ENCODE measurements at regions not wholly inside any gene's neighbourhood (a gene's known extent, or its start where the extent isn't known, plus 50 kb on each side); places are given as distances from the start of the nearest gene placed in this dataset.

- H3K9ac ChIP-seq = no peak overlapping the region
- POLR2A ChIA-PET = interaction anchor here (0.6 kb wide), 1 partner anchor 75 kb away, joined by 4 read pairs; no protein-coding TSS in a partner anchor
- H3F3A ChIP-seq (replicated peaks; ENCODE audit: insufficient read depth) = peaks cover 21% of the 10 kb centered on the region
- no peaks in the 10 kb centered on the region for H3K79me2 ChIP-seq (ENCODE audit: insufficient read depth)
- H3K9me2 ChIP-seq = no peaks in the 10 kb centered on the region
- peak overlapping the region in 1 of 2 experiments; percentile 20; a peak in 2 of 4 replicates for H3K27ac ChIP-seq (ENCODE audit: low read depth in 2 of 2, low read length in 1 of 2)
- no peaks in the 10 kb centered on the region for H3K27me3 ChIP-seq (ENCODE audit: insufficient read depth)
- H3K4me2 ChIP-seq = no peak overlapping the region
- no peaks in the 10 kb centered on the region for H4K20me1 ChIP-seq (ENCODE audit: insufficient read depth)
- H3K4me3 ChIP-seq (ENCODE audit: low read depth in 2 of 2, low read length in 1 of 2) = no peak overlapping the region
- no peak for DNase-seq
- CTCF ChIA-PET = interaction anchor here (0.6 to 1.7 kb wide), 8 partner anchors 9 to 705 kb away, joined by 3 to 6 read pairs (median 4); no protein-coding TSS in a partner anchor
- WGBS (ENCODE audit: low lambda C conversion rate) = 41% methylated on average over 2 of the region's 2 CpGs
- no peaks in the 10 kb centered on the region for H3K9me3 ChIP-seq
- peaks cover 17 to 26% of the 10 kb centered on the region in 2 experiments; a peak in 3 of 4 replicates for H3K4me1 ChIP-seq (ENCODE audit: control insufficient read depth in 1 of 2, insufficient read depth in 2 of 2, low read depth in 1 of 2, low read length in 1 of 2)
- no peaks in the 10 kb centered on the region for H3K36me3 ChIP-seq (replicated peaks in 1 of 2; ENCODE audit: control insufficient read depth in 1 of 2, insufficient read depth in 2 of 2, low read length in 1 of 2)
- no peak overlapping the region for H2AFZ ChIP-seq (ENCODE audit: low read depth)
- TF ChIP-seq GABPA (IDR thresholded peaks at IDR 0.05; ENCODE audit: low read depth) = no peak
- TF ChIP-seq GATA2 (CRISPR knock-in tag; IDR thresholded peaks at IDR 0.05) = no peak
- no peak for TF ChIP-seq RFX5 (IDR thresholded peaks at IDR 0.05; ENCODE audit: low read length)
- no peak for TF ChIP-seq CHD2 (IDR thresholded peaks at IDR 0.05; ENCODE audit: low read length, partially characterized antibody)
- TF ChIP-seq MXI1 (IDR thresholded peaks at IDR 0.05; ENCODE audit: low read depth, low read length) = no peak
- TF ChIP-seq RCOR1 (IDR thresholded peaks at IDR 0.05; ENCODE audit: low read length) = no peak
- TF ChIP-seq JUND (IDR thresholded peaks at IDR 0.05) = peak; percentile 56
- TF ChIP-seq POLR2AphosphoS5 (IDR thresholded peaks at IDR 0.05; ENCODE audit: low read depth, low read length) = peak; percentile 19; the same call in 1 of the 2 replicates
- no peak for TF ChIP-seq FOXM1 (IDR thresholded peaks at IDR 0.05; ENCODE audit: low read depth)
- TF ChIP-seq PBX3 (IDR thresholded peaks at IDR 0.05) = peak; percentile 24; the same call in 1 of the 2 replicates
- TF ChIP-seq EZH2phosphoT487 (IDR thresholded peaks at IDR 0.05; ENCODE audit: borderline replicate concordance, low read depth) = no peak
- TF ChIP-seq FOXJ3 (CRISPR knock-in tag; IDR thresholded peaks at IDR 0.05) = no peak
- peak; percentile 27; the same call in 1 of the 2 replicates for TF ChIP-seq MAX (IDR thresholded peaks at IDR 0.05; ENCODE audit: low read depth)
- no peak for TF ChIP-seq RXRA (IDR thresholded peaks at IDR 0.05; ENCODE audit: borderline replicate concordance, low read depth)
- peak; percentile 76; the same call in 1 of the 2 replicates for TF ChIP-seq TCF12 (IDR thresholded peaks at IDR 0.05)
- TF ChIP-seq NFIC (IDR thresholded peaks at IDR 0.05; ENCODE audit: borderline replicate concordance) = peak; percentile 43; the same call in 1 of the 2 replicates
- no peak for TF ChIP-seq TAF1 (IDR thresholded peaks at IDR 0.05; ENCODE audit: borderline replicate concordance, low read depth, low read length)
- TF ChIP-seq USF1 (IDR thresholded peaks at IDR 0.05; ENCODE audit: borderline replicate concordance, low read depth) = no peak
- TF ChIP-seq RAD21 (IDR thresholded peaks at IDR 0.05; ENCODE audit: low read length) = peak; percentile 41
- no peak; the same call in 1 of the 2 replicates for TF ChIP-seq ZBTB33 (IDR thresholded peaks at IDR 0.05; ENCODE audit: borderline replicate concordance, low read depth)
- TF ChIP-seq SMC3 (IDR thresholded peaks at IDR 0.05; ENCODE audit: low read depth, low read length) = no peak
- no peak; the same call in 1 of the 2 replicates for TF ChIP-seq TEAD4 (IDR thresholded peaks at IDR 0.05; ENCODE audit: borderline replicate concordance, insufficient read depth)
- peak; percentile 70 for TF ChIP-seq CTCF (IDR thresholded peaks at IDR 0.05)
- TF ChIP-seq REST (IDR thresholded peaks at IDR 0.05; ENCODE audit: low read depth, low read length) = no peak
- TF ChIP-seq SIN3A (IDR thresholded peaks at IDR 0.05; ENCODE audit: borderline replicate concordance, low read depth, low read length) = no peak
- no peak for TF ChIP-seq NRF1 (IDR thresholded peaks at IDR 0.05; ENCODE audit: low read depth, low read length)
Measured at GRCh38 chr16:73176577-73177013, 128.7 kb upstream of the ZFHX3 start.

Data from SK-N-SH (cell line).